Rectal smooth muscle tissue (tissue), 1 donor: ENCODE measurements at regions not wholly inside any gene's neighbourhood (a gene's known extent, or its start where the extent isn't known, plus 50 kb on each side); places are given as distances from the start of the nearest gene placed in this dataset.

Experiments used
- H3K27ac ChIP-seq: one replicate; pipeline ENCODE4 v1.7.0; 2013; ENCODE audit warnings: low read depth, low read length, inconsistent platforms
- H3K27me3 ChIP-seq: one replicate; pipeline ENCODE4 v1.7.0; 2013; ENCODE audit warnings: low read length; ENCODE audit not compliant: control insufficient read depth, insufficient read depth
- H3K36me3 ChIP-seq: one replicate; pipeline ENCODE4 v1.7.0; 2013; ENCODE audit warnings: low read length; ENCODE audit not compliant: control insufficient read depth, insufficient read depth
- H3K4me1 ChIP-seq: one replicate; pipeline ENCODE4 v1.7.0; 2013; ENCODE audit warnings: low read length; ENCODE audit not compliant: control insufficient read depth, insufficient read depth
- H3K4me3 ChIP-seq: one replicate; pipeline ENCODE4 v1.7.0; 2013; ENCODE audit warnings: low read length
- H3K9ac ChIP-seq: one replicate; pipeline ENCODE4 v1.7.0; 2013; ENCODE audit warnings: low read length

DNA sequence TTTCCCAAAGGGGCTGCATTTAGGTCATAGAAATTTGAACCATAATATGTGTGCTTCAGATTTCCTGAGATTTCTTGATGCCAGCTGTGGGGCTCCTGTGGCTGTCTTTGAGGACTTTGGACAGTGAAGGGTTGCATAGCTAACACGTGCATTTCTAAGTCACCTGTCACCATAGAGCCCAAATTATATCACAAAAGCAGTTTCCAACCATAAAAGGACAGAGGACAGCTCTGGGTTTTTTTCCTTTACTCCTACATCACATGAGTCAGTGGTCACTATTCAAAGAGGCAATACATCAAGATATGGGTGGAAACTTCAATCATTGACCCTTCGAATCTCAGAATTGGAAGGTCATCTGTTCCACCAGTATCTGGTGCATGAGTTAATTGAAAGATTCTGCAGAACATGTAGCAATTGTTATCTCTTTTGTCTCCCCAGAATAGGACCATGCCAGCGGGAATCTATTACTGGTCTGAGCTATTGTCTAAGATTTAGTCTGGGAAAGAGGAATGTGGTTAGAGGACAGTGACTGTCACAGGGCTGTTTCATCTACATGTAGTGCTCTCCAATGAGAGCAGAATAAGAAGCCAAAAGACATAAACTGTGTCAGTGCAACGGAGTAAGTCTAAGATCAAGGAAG is 133.5 kb downstream of the AASDH start:
- Histone ChIP-seq H3K36me3 (no peaks in the 10 kb centered on the region), H3K27ac (no peak overlapping the region), H3K4me1 (no peaks in the 10 kb centered on the region)

DNA sequence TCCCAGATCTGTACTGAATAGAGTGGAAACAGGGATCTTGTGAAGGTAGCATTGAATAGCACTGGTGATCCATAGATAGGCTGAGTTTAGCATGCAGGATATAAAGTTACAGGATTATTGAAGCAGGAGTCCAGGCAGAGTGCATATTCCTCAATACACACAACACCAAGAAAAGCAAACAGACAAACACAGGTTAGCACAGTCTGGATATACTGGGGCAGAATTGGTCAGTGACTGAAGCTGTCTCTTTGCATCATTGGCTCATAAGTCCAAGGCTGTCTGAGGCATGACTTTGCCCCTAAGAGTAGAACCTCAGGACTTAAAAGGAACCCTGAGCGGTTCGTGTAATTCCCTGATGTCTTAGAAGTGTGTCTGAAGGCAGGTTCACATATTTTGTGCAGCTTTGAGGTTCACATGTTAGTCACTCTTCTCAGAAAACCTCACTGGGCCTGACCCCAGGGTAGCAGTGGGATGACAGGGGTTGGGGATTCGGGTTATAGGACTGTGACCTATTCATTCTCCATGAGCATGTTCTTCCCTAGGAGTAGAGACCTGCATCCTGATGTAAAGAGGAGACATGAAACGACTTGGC is 134.6 kb downstream of the AASDH start:
- H3K27ac ChIP-seq: no peak overlapping the region
- no peaks in the 10 kb centered on the region for H3K36me3 ChIP-seq

More for the DNA sequence above, 133.5 kb downstream of the AASDH start:
- H3K4me3 ChIP-seq: no peak overlapping the region
- no peaks in the 10 kb centered on the region for H3K27me3 ChIP-seq
- H3K9ac ChIP-seq: no peak overlapping the region

DNA sequence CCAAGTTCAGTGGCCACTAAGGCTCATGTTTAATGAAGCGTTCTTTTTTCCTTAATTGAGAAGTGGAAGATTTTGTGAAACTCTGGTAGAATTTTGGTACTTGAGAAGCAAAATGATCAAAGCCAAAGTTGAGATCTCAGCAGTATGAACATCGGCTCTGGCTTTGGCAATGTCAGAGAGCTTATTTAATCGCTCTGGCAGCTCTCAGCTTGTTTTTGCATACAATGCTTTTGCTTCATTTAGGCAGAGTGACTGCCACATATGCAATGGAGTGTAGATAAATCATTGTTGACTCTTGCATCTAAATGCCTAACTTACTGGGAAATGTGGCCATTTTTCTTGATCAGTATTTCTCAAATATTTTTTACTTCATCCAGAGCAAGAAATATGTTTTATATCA is 135.7 kb downstream of the AASDH start:
- no peak overlapping the region for H3K4me3 ChIP-seq

More for the DNA sequence above, 134.6 kb downstream of the AASDH start:
- no peak overlapping the region for H3K4me3 ChIP-seq
- H3K27me3 ChIP-seq: no peaks in the 10 kb centered on the region
- no peaks in the 10 kb centered on the region for H3K4me1 ChIP-seq
- H3K9ac ChIP-seq: no peak overlapping the region

DNA sequence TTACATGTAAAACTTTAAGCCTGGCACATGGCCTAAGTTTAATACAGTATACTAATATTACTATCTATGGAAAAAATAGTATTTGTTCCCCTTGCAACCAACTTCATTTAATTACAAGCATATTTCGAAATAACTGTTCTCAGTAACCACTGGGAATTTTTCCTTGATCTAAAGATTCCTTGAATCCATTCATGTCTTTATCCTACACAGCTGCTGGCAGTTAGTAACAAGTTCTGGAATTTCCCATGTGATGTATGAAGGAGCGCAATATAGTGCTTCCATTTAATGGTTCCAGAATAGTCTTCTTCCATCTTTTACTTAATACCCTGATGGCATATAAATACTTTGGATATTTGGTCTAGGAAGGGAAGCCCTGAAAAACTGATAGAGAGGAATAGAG is 136.5 kb downstream of the AASDH start:
- Histone ChIP-seq H3K9ac (no peak overlapping the region), H3K36me3 (no peaks in the 10 kb centered on the region), H3K4me3 (no peak overlapping the region), H3K4me1 (no peaks in the 10 kb centered on the region), H3K27ac (no peak overlapping the region), H3K27me3 (no peaks in the 10 kb centered on the region)

More for the DNA sequence above, 135.7 kb downstream of the AASDH start:
- Histone ChIP-seq H3K27me3 (no peaks in the 10 kb centered on the region), H3K9ac (no peak overlapping the region), H3K4me1 (no peaks in the 10 kb centered on the region), H3K27ac (no peak overlapping the region), H3K36me3 (no peaks in the 10 kb centered on the region)

DNA sequence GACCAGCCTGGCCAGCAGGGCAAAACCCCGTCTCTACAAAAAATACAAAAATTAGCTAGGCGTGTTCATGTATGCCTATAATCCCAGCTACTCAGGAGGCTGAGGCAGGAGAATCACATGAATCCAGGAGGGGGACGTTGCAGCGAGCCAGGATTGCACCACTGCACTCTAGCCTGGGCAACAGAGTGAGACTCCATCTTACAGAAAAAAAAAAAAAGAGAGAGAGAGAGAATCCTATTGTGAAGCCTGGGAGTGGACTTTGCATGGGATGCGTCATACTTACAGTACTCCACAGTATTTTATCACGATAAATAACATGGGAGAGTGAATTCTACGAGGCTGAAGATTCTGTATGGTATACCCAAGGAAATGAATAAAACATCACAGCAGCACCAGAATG is 139.6 kb downstream of the AASDH start:
- Histone ChIP-seq H3K36me3 (no peaks in the 10 kb centered on the region), H3K9ac (no peak overlapping the region), H3K4me1 (no peaks in the 10 kb centered on the region), H3K27ac (no peak overlapping the region), H3K4me3 (no peak overlapping the region), H3K27me3 (no peaks in the 10 kb centered on the region)

DNA sequence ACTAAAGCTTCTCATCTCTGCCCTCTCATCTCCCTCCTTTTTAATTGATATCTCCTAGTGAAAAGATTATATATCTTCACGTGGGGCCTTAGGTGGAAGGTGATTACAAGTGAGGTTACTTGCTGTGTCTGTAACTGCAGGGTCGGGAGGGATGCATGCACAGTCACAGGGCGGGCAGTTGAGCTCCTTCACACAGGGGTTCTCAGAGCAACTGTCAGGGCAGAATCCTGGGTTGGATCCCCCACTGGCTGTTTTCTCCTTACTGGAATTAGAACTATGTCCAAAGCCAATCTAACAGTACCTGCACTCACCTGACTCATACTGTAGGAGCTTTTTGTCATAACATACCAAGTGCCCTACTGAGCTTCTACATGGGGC is 141.1 kb downstream of the AASDH start:
- H3K27me3 ChIP-seq: no peaks in the 10 kb centered on the region

DNA sequence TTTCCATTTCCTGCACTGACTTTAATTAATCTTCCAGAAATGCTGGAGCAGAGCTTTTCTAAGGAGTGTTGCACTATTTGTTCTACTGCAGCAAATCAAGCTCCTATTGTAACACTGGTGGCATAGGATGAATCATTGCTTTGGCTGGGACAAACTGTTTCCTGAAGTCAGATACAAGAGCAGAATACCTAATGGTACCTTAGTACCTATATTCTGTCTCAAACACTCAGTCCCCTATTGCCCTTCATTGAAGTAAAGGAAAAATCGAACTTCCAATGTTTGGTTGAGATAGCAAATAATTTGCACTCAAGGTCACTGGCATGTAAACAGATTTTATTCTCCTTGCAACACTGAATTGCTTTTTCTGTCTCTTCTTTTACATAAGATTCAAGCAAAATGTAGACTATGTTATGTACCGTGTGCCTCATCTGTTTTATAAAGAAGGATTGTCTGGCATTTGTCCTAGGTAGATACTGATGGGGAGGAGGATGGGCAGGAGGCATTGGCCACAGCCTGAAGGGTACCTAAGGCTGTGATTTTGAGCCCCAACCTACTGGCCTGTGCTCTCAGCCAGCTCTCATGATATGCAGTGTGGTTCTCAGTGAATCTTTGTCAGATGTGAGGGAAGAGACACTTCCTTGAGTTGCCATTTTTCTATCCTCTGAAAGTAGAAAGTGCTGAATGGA is 141.6 kb downstream of the AASDH start:
- H3K4me3 ChIP-seq: no peak overlapping the region
- no peaks in the 10 kb centered on the region for H3K27me3 ChIP-seq
- H3K4me1 ChIP-seq: no peaks in the 10 kb centered on the region
- H3K9ac ChIP-seq: no peak overlapping the region
- H3K27ac ChIP-seq: no peak overlapping the region
- H3K36me3 ChIP-seq: no peaks in the 10 kb centered on the region

More for the DNA sequence above, 141.1 kb downstream of the AASDH start:
- Histone ChIP-seq H3K36me3 (no peaks in the 10 kb centered on the region), H3K9ac (no peak overlapping the region), H3K4me1 (no peaks in the 10 kb centered on the region), H3K27ac (no peak overlapping the region), H3K4me3 (no peak overlapping the region)

DNA sequence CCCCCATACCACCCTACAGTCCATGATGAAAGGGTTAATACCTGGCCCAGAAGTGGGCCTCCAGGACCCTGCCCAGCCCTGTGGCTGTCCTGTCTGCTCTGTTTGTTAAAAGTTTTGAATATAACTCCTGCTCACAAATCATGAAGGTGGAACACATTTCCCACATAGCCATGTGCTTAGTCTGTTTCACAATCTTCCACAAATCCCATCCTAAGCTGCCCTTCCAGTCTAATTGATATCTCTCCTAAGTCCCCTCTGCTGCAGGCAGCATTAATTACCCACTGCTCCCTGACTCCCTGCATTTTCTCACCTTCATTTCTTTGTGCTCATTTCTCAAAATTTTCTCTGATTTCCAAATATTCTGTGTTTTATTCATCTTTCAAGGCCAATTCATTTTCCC is 142.6 kb downstream of the AASDH start:
- H3K36me3 ChIP-seq: no peaks in the 10 kb centered on the region
- no peaks in the 10 kb centered on the region for H3K4me1 ChIP-seq
- no peaks in the 10 kb centered on the region for H3K27me3 ChIP-seq
- no peak overlapping the region for H3K9ac ChIP-seq
- no peak overlapping the region for H3K27ac ChIP-seq
- H3K4me3 ChIP-seq: no peak overlapping the region

DNA sequence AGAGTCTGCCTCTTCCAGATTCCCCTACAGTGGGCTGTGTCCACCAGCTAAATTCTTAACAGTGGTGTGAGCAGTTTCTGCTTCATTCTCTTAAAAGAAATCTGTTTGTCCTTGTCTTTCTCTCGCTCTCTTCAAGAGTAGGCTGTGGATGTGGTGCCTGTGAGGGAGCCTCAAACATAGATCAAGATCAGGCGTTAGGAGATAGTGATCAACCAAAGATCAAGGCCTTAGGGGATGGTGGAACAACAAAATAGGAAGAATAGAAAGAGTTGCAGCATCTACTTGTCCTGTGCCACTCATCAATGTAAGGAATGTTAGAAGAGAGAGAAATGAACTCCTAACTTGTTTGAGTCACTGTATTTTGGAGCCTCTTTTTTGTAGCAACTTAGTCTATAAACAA is 144.2 kb downstream of the AASDH start:
- no peak overlapping the region for H3K4me3 ChIP-seq
- no peaks in the 10 kb centered on the region for H3K36me3 ChIP-seq
- no peaks in the 10 kb centered on the region for H3K27me3 ChIP-seq
- no peak overlapping the region for H3K9ac ChIP-seq
- H3K4me1 ChIP-seq: no peaks in the 10 kb centered on the region
- no peak overlapping the region for H3K27ac ChIP-seq

DNA sequence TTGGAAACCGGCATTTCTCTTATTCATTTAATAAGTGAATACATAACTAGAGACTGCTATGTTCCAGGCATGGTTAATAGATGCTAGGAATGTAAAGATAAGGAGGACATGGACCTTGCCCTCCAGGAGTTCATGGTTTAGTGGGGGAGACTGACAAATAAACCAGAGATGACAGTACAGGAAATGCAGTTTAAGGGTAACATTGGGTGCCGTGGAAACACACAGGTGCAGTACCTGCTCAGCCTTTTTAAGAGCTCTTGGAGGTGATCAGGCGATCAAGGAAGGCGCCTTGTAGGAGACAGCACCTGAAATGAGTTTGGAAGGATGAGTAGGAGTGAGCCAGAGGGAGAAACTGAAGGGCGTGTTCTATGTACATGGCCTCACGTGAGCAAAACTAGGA is 145.8 kb downstream of the AASDH start:
- H3K4me3 ChIP-seq: no peak overlapping the region
- H3K4me1 ChIP-seq: no peaks in the 10 kb centered on the region
- H3K9ac ChIP-seq: no peak overlapping the region
- no peaks in the 10 kb centered on the region for H3K27me3 ChIP-seq
- H3K36me3 ChIP-seq: no peaks in the 10 kb centered on the region
- no peak overlapping the region for H3K27ac ChIP-seq

DNA sequence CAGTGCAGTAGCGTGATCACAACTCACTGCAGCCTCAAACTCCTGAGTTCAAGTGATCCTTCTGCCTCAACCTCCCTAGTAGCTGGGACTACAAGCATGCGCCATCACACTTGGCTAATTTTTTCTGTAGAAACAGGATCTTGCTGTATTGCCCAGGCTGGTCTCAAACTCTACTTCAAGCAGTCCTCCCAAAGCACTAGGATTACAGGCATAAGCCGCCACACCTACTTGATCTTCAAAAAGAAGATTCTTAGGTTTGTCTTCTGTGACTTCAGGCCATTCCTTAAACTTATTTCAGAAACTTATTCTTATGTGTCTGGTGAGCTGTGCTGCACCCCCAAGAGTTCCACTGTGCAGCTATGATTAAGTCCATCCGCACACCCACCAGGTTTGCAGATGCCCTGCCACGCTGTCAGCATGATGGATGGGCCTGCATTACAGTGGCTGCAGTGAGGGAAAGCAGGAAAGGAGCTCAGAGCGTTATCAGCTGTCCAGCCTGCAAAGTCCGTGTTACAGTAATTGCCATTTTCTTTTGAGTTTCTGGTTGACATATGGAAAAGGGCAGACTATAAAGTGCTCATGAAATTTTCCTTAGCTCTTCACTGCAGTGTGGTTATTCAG is 146.6 kb downstream of the AASDH start:
- Histone ChIP-seq H3K4me3 (no peak overlapping the region), H3K4me1 (no peaks in the 10 kb centered on the region), H3K36me3 (no peaks in the 10 kb centered on the region), H3K27ac (no peak overlapping the region), H3K9ac (no peak overlapping the region), H3K27me3 (no peaks in the 10 kb centered on the region)

DNA sequence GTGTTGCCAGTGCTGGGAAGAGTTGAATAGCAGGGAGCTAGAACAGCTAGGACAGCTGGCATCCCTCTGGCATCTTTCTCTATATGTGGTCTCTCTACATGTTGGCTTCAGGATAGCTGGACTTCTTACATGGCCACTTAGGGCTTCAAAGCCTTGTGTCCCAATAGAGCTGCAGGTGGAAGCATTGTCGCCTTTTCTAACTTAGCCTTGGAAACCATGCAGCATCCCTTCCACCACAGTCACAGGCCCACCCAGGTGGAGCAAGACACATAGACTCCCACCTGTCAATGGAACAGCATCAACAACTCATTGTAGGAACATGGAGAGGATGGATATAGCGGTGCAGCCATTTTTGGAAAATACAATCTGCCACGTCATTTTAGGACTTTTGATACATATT is 149.0 kb downstream of the AASDH start:
- Histone ChIP-seq H3K4me1 (no peaks in the 10 kb centered on the region), H3K27me3 (no peaks in the 10 kb centered on the region), H3K4me3 (no peak overlapping the region), H3K27ac (no peak overlapping the region), H3K9ac (no peak overlapping the region), H3K36me3 (no peaks in the 10 kb centered on the region)
